Liver (tissue), 8 donors: ENCODE measurements at regions not wholly inside any gene's neighbourhood (a gene's known extent, or its start where the extent isn't known, plus 50 kb on each side); places are given as distances from the start of the nearest gene placed in this dataset.

ENCODE experiments used
- DNase-seq: peaks from one replicate; pipeline ENCODE4 v3.0.0-alpha.2; 2017; ENCODE audit warnings: low spot score
- H3K27ac ChIP-seq, 2 donors: one replicate each; pipeline ENCODE4 v1.7.0; 2013; ENCODE audit warnings: inconsistent platforms in 2 of 2, low read length in 2 of 2, control low read depth in 1 of 2, low read depth in 1 of 2, mild to moderate bottlenecking in 1 of 2
- H3K27me3 ChIP-seq, 4 donors: one replicate each; pipeline versions ENCODE4 v1.6.1 to v1.7.0; 2013; ENCODE audit warnings: low read length in 3 of 4, inconsistent platforms in 1 of 4, mild to moderate bottlenecking in 1 of 4, moderate library complexity in 1 of 4; ENCODE audit not compliant: control insufficient read depth in 4 of 4, insufficient read depth in 4 of 4
- H3K36me3 ChIP-seq, 4 donors: one replicate each; pipeline versions ENCODE4 v1.6.1 to v1.7.0; 2013; ENCODE audit warnings: low read length in 3 of 4, mild to moderate bottlenecking in 3 of 4, low read depth in 1 of 4, moderate library complexity in 1 of 4; ENCODE audit not compliant: control insufficient read depth in 4 of 4, insufficient read depth in 3 of 4
- H3K4me1 ChIP-seq, 4 donors: one replicate each; pipeline versions ENCODE4 v1.6.1 to v1.7.0; 2013; ENCODE audit warnings: low read length in 3 of 4, mild to moderate bottlenecking in 3 of 4, moderate library complexity in 1 of 4; ENCODE audit not compliant: control insufficient read depth in 4 of 4, insufficient read depth in 4 of 4
- H3K4me3 ChIP-seq, 3 donors: one replicate each; pipeline versions ENCODE4 v1.6.1 to v1.7.0; 2013; ENCODE audit warnings: low read length in 3 of 3, control low read depth in 1 of 3, low read depth in 1 of 3, mild to moderate bottlenecking in 1 of 3
- H3K9ac ChIP-seq, 2 donors: one replicate each; pipeline ENCODE4 v1.7.0; 2013; ENCODE audit warnings: low read length in 2 of 2, mild to moderate bottlenecking in 2 of 2, moderate library complexity in 2 of 2, control low read depth in 1 of 2, low read depth in 1 of 2
- H3K9me3 ChIP-seq, 4 donors: one replicate each; pipeline versions ENCODE4 v1.6.1 to v1.7.0; 2013; ENCODE audit warnings: low read length in 3 of 4; ENCODE audit not compliant: control insufficient read depth in 4 of 4
- ATF3 ChIP-seq: IDR thresholded peaks from 2 replicates; pipeline ENCODE4 v1.6.1; 2016; ENCODE audit warnings: antibody characterized with exemption
- CTCF ChIP-seq: fragments of 150-350 bp; IDR thresholded peaks from 2 replicates; pipeline ENCODE4 v1.5.1; 2017; ENCODE audit warnings: improper control_type of control experiment, low read depth, low read length; ENCODE audit not compliant: missing input control
- EGR1 ChIP-seq, 2 donors: IDR thresholded peaks; 2 replicates each; pipeline ENCODE4 v1.6.1; 2016 to 2018; ENCODE audit warnings: antibody characterized with exemption in 2 of 2, low read depth in 2 of 2
- FOXA1 ChIP-seq: IDR thresholded peaks from 2 replicates; pipeline ENCODE4 v1.6.1; 2016; ENCODE audit warnings: antibody characterized with exemption
- FOXA2 ChIP-seq: IDR thresholded peaks from 2 replicates; pipeline ENCODE4 v1.6.1; 2016; ENCODE audit warnings: antibody characterized with exemption
- GABPA ChIP-seq, 2 donors: IDR thresholded peaks in 1 of 2; conservative IDR thresholded peaks in 1 of 2; 2 replicates each; pipeline ENCODE4 v1.6.1; 2016; ENCODE audit warnings: antibody characterized with exemption in 2 of 2, mild to moderate bottlenecking in 1 of 2, moderate library complexity in 1 of 2
- HNF4A ChIP-seq, 2 donors: conservative IDR thresholded peaks; 2 replicates each; pipeline ENCODE4 v1.6.1; 2016; ENCODE audit warnings: antibody characterized with exemption in 2 of 2, mild to moderate bottlenecking in 2 of 2
- HNF4G ChIP-seq: IDR thresholded peaks from 2 replicates; pipeline ENCODE4 v1.6.1; 2016; ENCODE audit warnings: antibody characterized with exemption
- JUND ChIP-seq, 2 donors: IDR thresholded peaks; 2 replicates each; pipeline ENCODE4 v1.6.1; 2016; ENCODE audit warnings: antibody characterized with exemption in 2 of 2
- MAX ChIP-seq: IDR thresholded peaks from 2 replicates; pipeline ENCODE4 v1.6.1; 2016; ENCODE audit warnings: antibody characterized with exemption
- NR2F2 ChIP-seq: IDR thresholded peaks from 2 replicates; pipeline ENCODE4 v1.6.1; 2016; ENCODE audit warnings: antibody characterized with exemption
- RAD21 ChIP-seq, 2 donors: IDR thresholded peaks; 2 replicates each; pipeline ENCODE4 v1.6.1; 2016; ENCODE audit warnings: antibody characterized with exemption in 2 of 2, mild to moderate bottlenecking in 2 of 2
- REST ChIP-seq: IDR thresholded peaks from 2 replicates; pipeline ENCODE4 v1.6.1; 2016; ENCODE audit warnings: antibody characterized with exemption, mild to moderate bottlenecking
- RXRA ChIP-seq, 2 donors: IDR thresholded peaks; 2 replicates each; pipeline ENCODE4 v1.6.1; 2017 to 2018; ENCODE audit warnings: antibody characterized with exemption in 2 of 2, mild to moderate bottlenecking in 1 of 2
- SP1 ChIP-seq: IDR thresholded peaks from 2 replicates; pipeline ENCODE4 v1.6.1; 2018; ENCODE audit warnings: antibody characterized with exemption, mild to moderate bottlenecking
- TAF1 ChIP-seq: conservative IDR thresholded peaks from 2 replicates; pipeline ENCODE4 v1.6.1; 2016; ENCODE audit warnings: antibody characterized with exemption, mild to moderate bottlenecking
- YY1 ChIP-seq: IDR thresholded peaks from 2 replicates; pipeline ENCODE4 v1.6.1; 2016; ENCODE audit warnings: antibody characterized with exemption, mild to moderate bottlenecking
- WGBS: extraction: QIAGEN DNeasy Blood & Tissue Kit; methylation state at CpG from one replicate; pipeline ENCODE4 v1.1.7; 2013; 5-methylcytosine and 5-hydroxymethylcytosine counted together
- TF ChIP-seq, protein P1 (sequence below): IDR thresholded peaks from 2 replicates; pipeline ENCODE4 v1.6.1; 2016; ENCODE audit warnings: antibody characterized with exemption
- donor health status: healthy.
- donor health status: healthy.
- donor health status: healthy.
- donor health status: healthy.
- donor health status: healthy.

- TF ChIP-seq NR2F2, result no peak
- TF ChIP-seq HNF4G, result no peak
- TF ChIP-seq REST, result no peak
- TF ChIP-seq EGR1 (IDR thresholded peaks at IDR 0.05; ENCODE audit: low read depth in 2 of 2), result no peak
- TF ChIP-seq SP1, result no peak
- no peak for TF ChIP-seq FOXA2
- TF ChIP-seq JUND (IDR thresholded peaks at IDR 0.05), result no peak
- H3K4me1 ChIP-seq, result peaks cover 7 to 36% (median 24%) of the 10 kb centered on the region in 4 donors
Measured at GRCh38 chr12:68403296-68403695, 71.1 kb upstream of the MDM1 start.

DNA sequence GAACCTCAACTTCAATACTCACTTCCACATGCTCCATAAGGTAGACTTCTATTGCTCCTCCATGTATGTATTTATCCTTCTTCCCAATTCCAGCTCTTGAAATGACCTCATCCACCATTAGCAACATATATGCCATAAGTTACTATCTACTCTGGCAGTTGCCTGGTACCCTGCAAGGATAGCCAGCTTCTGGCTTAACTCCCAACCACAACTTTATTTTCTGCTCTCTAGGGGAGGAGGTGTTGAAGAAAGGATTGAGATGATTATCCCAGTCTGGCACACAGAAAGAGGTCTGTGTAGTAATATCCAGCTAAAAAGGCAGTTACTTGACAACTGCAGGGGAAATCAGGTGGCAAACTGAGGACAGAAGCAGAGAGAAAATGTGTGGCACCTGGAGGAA lies 71.5 kb upstream of the MDM1 start:
- H3K4me3 ChIP-seq, result no peak overlapping the region
- no peak overlapping the region for H3K27ac ChIP-seq
- no peaks in the 10 kb centered on the region for H3K36me3 ChIP-seq
- H3K9ac ChIP-seq, result no peak overlapping the region
- TF ChIP-seq HNF4A (conservative IDR thresholded peaks at IDR 0.05) (no peak), RXRA (IDR thresholded peaks at IDR 0.05) (no peak), FOXA1 (no peak), EGR1 (IDR thresholded peaks at IDR 0.05; ENCODE audit: low read depth in 2 of 2) (no peak), CTCF (no peak), MAX (no peak), TAF1 (no peak), SP1 (no peak), FOXA2 (no peak), JUND (IDR thresholded peaks at IDR 0.05) (no peak), YY1 (no peak), ATF3 (no peak), HNF4G (no peak), RAD21 (IDR thresholded peaks at IDR 0.05) (no peak), GABPA (IDR thresholded peaks at IDR 0.05 in 1 of 2, conservative IDR thresholded peaks at IDR 0.05 in 1 of 2) (no peak), REST (no peak), NR2F2 (no peak)
- TF ChIP-seq, protein P1, sequence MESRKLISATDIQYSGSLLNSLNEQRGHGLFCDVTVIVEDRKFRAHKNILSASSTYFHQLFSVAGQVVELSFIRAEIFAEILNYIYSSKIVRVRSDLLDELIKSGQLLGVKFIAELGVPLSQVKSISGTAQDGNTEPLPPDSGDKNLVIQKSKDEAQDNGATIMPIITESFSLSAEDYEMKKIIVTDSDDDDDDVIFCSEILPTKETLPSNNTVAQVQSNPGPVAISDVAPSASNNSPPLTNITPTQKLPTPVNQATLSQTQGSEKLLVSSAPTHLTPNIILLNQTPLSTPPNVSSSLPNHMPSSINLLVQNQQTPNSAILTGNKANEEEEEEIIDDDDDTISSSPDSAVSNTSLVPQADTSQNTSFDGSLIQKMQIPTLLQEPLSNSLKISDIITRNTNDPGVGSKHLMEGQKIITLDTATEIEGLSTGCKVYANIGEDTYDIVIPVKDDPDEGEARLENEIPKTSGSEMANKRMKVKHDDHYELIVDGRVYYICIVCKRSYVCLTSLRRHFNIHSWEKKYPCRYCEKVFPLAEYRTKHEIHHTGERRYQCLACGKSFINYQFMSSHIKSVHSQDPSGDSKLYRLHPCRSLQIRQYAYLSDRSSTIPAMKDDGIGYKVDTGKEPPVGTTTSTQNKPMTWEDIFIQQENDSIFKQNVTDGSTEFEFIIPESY, result no peak
- no peaks in the 10 kb centered on the region for H3K9me3 ChIP-seq
- DNase-seq, result no peak
- no peaks in the 10 kb centered on the region for H3K27me3 ChIP-seq
- H3K4me1 ChIP-seq, result peaks cover 7 to 36% (median 24%) of the 10 kb centered on the region in 4 donors

More at GRCh38 chr12:68403296-68403695, 71.1 kb upstream of the MDM1 start:
- no peak for DNase-seq
- no peak overlapping the region for H3K27ac ChIP-seq
- no peaks in the 10 kb centered on the region for H3K36me3 ChIP-seq
- H3K27me3 ChIP-seq, result no peaks in the 10 kb centered on the region
- 91% methylated on average over 1 of the region's 1 CpG for WGBS
- H3K9ac ChIP-seq, result no peak overlapping the region
- no peak overlapping the region for H3K4me3 ChIP-seq
- no peaks in the 10 kb centered on the region for H3K9me3 ChIP-seq
